ENCODE measurements at regions not wholly inside any gene's neighbourhood (a gene's known extent, or its start where the extent isn't known, plus 50 kb on each side); places are given as distances from the start of the nearest gene placed in this dataset.

DNA sequence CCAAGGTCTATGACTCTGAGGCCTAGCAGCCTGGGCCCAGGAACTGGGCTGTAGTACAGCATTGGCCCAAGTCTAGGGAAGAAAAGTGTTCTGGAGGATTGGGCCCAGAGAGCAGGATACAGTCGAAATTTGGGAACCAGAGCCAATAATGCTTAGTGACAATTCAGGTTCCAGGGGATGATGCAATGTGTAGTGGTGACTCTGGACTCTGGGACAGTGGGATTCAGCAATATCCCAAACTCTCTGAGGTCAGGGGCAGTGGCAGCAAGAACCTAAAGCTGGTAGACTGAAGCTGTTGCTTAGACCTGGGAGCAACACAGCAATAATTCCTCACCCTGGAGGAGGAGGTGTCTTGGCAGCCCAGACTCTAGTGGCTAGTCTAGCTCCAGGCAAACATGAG is 545.5 kb upstream of the ARGLU1 start:
- H3K9me3 ChIP-seq: peaks cover 0 to 16% of the 10 kb centered on the region in 2 donors
- no peaks in the 10 kb centered on the region for H3K27me3 ChIP-seq
- ATAC-seq (no peak), DNase-seq (no peak)
- intact Hi-C loops (cut with DNase I): no loop called here
- H3K27ac ChIP-seq: no peak overlapping the region
- no peak overlapping the region for H3K4me3 ChIP-seq
- no peaks in the 10 kb centered on the region for H3K4me1 ChIP-seq
- no peaks in the 10 kb centered on the region for H3K36me3 ChIP-seq
- TF ChIP-seq CTCF (IDR thresholded peaks at IDR 0.05): no peak

DNA sequence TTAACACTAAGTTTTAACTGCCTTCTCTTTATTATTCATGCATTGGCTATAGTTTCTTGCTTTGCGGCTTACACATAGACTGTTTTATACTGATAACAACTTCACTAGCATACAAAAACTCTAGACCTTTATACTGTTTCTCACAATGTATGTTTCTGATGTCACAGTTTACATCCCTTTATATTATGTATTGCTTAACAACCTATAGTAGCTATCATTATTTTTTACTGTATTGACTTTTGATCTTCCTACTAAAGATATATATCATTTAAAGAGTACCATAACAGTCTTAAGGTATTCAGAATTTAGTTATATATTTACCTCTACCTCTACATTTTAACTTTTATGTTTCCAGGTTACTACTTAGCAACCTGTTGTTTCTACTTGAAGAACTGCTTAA is 543.3 kb upstream of the ARGLU1 start:
- H3K27ac ChIP-seq: no peak overlapping the region

GRCh38 chr13:107104631-107105030 is 536.7 kb upstream of the ARGLU1 start:
- no peak overlapping the region for H3K4me3 ChIP-seq
- intact Hi-C loops (cut with DNase I): no loop called here
- ATAC-seq (no peak), DNase-seq (no peak)
- no peaks in the 10 kb centered on the region for H3K36me3 ChIP-seq
- no peak overlapping the region for H3K27ac ChIP-seq
- no peaks in the 10 kb centered on the region for H3K4me1 ChIP-seq
- no peak for TF ChIP-seq CTCF (IDR thresholded peaks at IDR 0.05)
- peaks cover 0 to 11% of the 10 kb centered on the region in 2 donors for H3K9me3 ChIP-seq
- no peaks in the 10 kb centered on the region for H3K27me3 ChIP-seq

More for the DNA sequence above, 543.3 kb upstream of the ARGLU1 start:
- Histone ChIP-seq H3K36me3 (no peaks in the 10 kb centered on the region), H3K4me3 (no peak overlapping the region), H3K4me1 (no peaks in the 10 kb centered on the region), H3K27me3 (no peaks in the 10 kb centered on the region), H3K9me3 (peaks cover 0 to 16% of the 10 kb centered on the region in 2 donors)
- DNase-seq: no peak
- no peak for TF ChIP-seq CTCF (IDR thresholded peaks at IDR 0.05)
- ATAC-seq: no peak
- intact Hi-C loops (cut with DNase I): no loop called here

- H3K9me3 ChIP-seq: no peaks in the 10 kb centered on the region
- H3K27me3 ChIP-seq: no peaks in the 10 kb centered on the region
- no peaks in the 10 kb centered on the region for H3K4me1 ChIP-seq
- H3K27ac ChIP-seq: no peak overlapping the region
- ATAC-seq (no peak), DNase-seq (no peak)
- no peaks in the 10 kb centered on the region for H3K36me3 ChIP-seq
- TF ChIP-seq CTCF (IDR thresholded peaks at IDR 0.05): no peak
- intact Hi-C loops (cut with DNase I): no loop called here
- no peak overlapping the region for H3K4me3 ChIP-seq
Measured at GRCh38 chr13:107102676-107103075, 534.7 kb upstream of the ARGLU1 start.

DNA sequence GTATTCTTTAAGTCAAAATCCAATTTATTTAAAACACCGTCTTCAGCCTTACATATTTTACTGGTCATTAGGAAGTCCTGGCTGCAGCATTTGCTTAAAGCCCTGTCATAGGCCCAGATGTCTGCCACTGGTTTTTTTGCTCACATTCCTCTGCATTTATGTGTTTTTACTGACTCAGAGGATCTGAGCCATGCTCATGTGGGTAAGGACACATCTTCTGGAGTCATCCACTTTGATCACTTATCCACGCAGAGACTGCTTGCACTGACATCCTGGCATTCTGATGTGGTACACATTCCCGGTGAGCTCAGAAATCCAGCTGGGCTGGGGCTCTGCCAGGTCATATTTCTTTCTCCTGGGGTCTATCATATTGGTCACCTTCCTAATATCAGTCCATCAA is 531.7 kb upstream of the ARGLU1 start:
- DNase-seq (no peak), ATAC-seq (no peak)
- Histone ChIP-seq H3K27me3 (no peaks in the 10 kb centered on the region), H3K27ac (no peak overlapping the region), H3K4me1 (no peaks in the 10 kb centered on the region), H3K9me3 (no peaks in the 10 kb centered on the region), H3K4me3 (no peak overlapping the region), H3K36me3 (no peaks in the 10 kb centered on the region)
- TF ChIP-seq CTCF (IDR thresholded peaks at IDR 0.05): no peak
- intact Hi-C loops (cut with DNase I): no loop called here

Data from left lung (tissue), 4 donors.